Osteocyte (in vitro differentiated cells): ENCODE measurements at regions not wholly inside any gene's neighbourhood (a gene's known extent, or its start where the extent isn't known, plus 50 kb on each side); places are given as distances from the start of the nearest gene placed in this dataset.
A peak's percentile ranks its signal among the peaks of the same experiment; 100 is the strongest.
"Not testable (repeated sequence)": the region's sequence is repeated elsewhere in the genome, so short reads cannot be mapped to it uniquely, and the experiment has no call there.

Source experiments
- DNase-seq: peaks from one replicate; pipeline ENCODE4 v3.0.0; 2021; ENCODE audit warnings: mixed read lengths; ENCODE audit not compliant: unreplicated experiment; ENCODE audit errors: extremely low spot score
- H3K27ac Mint-ChIP-seq: one replicate; pipeline ENCODE4 v1.8.0; 2021; ENCODE audit warnings: mild to moderate bottlenecking, mixed read lengths; ENCODE audit not compliant: unreplicated experiment
- H3K27me3 Mint-ChIP-seq: one replicate; pipeline ENCODE4 v1.8.0; 2021; ENCODE audit warnings: mixed read lengths; ENCODE audit not compliant: unreplicated experiment
- H3K36me3 Mint-ChIP-seq: one replicate; pipeline ENCODE4 v1.8.0; 2021; ENCODE audit warnings: mixed read lengths; ENCODE audit not compliant: unreplicated experiment
- H3K4me1 Mint-ChIP-seq: one replicate; pipeline ENCODE4 v1.8.0; 2021; ENCODE audit warnings: mixed read lengths; ENCODE audit not compliant: unreplicated experiment
- H3K4me3 Mint-ChIP-seq: one replicate; pipeline ENCODE4 v1.8.0; 2021; ENCODE audit warnings: mild to moderate bottlenecking, moderate library complexity, mixed read lengths; ENCODE audit not compliant: unreplicated experiment
- H3K9me3 Mint-ChIP-seq: one replicate; pipeline ENCODE4 v1.8.0; 2021; ENCODE audit warnings: mixed read lengths; ENCODE audit not compliant: unreplicated experiment
- CTCF ChIP-seq: fragments of 200-600 bp; sonication (generic); IDR thresholded peaks from 2 replicates; pipeline ENCODE4 v1.5.0; 2021; ENCODE audit warnings: antibody characterized with exemption, mild to moderate bottlenecking, moderate library complexity

DNA sequence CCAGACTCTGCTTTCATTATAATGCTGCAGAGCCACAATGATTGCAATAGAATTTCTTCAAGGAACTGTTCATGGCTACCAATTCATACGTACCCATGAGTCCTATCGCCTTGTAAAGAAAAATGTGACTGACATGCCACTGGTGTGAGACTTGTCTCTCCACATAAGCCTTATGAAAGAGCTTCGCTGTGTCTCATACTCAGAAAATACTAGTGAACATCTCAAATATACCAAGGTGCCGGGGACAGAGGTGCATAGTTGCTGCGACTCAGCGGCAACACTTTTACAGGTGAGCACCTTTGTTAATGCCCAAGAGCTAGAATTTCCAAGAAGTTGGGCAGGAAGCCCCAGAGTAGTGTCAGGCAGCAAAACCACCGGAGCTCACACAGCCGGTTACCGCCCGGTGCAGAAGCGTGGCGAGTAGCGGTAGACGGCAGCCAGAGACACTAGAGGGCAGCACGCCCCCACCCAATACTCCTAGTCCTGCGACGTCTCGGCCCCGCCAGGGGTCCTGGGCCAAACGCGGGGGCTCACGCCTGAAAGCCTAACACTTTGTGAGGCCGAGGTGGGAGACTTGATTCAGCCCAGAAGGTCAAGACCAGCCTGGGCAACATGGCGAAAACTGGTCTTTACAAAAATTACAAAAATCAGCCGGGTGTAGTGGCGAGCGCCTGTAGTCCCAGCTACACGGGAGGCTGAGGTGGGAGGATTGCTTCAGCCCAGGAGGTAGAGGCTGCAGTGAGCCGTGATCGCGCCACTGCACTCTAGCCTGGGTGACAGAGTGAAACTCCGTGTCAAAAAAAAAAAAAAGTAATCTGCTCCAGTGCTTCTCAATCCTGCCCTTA is 50.5 kb upstream of the CCL21 start:
- H3K4me1 Mint-ChIP-seq, H3K4me3 Mint-ChIP-seq, H3K36me3 Mint-ChIP-seq, DNase-seq, H3K27ac Mint-ChIP-seq, H3K9me3 Mint-ChIP-seq: not testable (repeated sequence)
- H3K27me3 Mint-ChIP-seq, result peaks cover 43% of the 10 kb centered on the region
- peak; percentile 56 for TF ChIP-seq CTCF
